ENCODE measurements at regions not wholly inside any gene's neighbourhood (a gene's known extent, or its start where the extent isn't known, plus 50 kb on each side); places are given as distances from the start of the nearest gene placed in this dataset.

DNA sequence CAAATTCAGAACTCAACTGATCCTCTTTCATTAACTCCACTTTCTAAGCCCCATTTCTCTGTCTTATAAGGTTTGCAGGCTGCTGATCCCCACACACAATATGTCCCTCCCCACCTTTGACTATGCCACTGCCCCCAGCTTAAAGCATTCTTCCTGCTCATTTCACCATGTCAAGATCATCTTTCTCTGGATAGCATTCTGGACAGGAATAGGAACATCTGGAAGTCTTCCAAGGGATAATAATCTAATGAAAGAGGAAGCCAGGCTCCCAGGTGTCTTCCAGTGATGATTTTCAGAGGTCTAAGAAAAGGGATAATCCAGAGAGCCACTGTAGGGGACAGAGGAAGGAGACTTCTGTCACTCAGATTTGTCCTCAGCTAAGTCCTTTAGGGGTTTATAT is 54.6 kb upstream of the GALNT15 start:
- no peak for DNase-seq

DNA sequence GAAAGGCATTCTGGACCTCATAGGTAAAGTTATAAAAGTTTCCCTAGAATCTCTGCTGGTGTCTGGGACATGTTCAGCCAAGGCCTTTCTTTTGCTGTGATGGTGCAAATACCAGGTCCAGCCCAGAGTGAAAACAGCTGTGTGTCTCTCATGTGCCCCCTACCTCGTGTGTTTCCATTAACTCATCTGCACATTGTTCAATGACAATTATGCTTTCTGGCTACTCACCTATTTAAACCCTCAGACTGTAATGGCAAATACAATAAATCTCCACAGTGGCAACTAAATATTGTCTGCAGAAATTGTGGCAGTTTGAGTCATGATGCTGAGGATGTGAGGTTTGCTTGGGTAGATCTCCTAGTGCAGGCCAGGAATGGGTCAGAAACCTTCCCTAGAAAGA is 53.1 kb upstream of the GALNT15 start:
- DNase-seq = no peak

- DNase-seq = no peak
Measured at GRCh38 chr3:16122155-16122554, 52.3 kb upstream of the GALNT15 start.

- DNase-seq = no peak
Measured at GRCh38 chr3:16122661-16123060, 51.8 kb upstream of the GALNT15 start.

DNA sequence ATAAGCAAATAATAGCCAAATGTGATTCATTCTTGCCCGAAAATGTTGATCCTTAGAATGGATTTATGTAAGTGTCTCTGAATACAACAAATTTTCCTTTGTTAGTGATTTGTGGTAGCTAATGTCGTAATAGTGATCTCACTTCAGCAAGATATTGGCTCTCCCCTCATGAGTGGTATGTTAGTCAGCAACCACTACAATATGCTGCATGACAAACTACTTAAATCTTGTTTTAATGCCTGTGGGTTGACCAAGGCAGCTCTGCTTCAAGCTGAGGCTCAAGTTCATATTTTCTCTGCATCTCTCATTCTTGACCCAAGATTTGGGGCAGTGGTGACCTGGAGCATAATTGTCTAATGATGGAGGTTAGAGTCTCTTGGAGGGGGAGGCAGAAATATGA is 49.8 kb upstream of the GALNT15 start:
- DNase-seq = no peak
